WERI-Rb-1 (cell line): ENCODE measurements at regions not wholly inside any gene's neighbourhood (a gene's known extent, or its start where the extent isn't known, plus 50 kb on each side); places are given as distances from the start of the nearest gene placed in this dataset.

Experiments used
- DNase-seq: peaks from one replicate; pipeline ENCODE4 v3.0.0-alpha.2; 2020
- H3K27ac ChIP-seq: fragments of 250-450 bp; sonication (Bioruptor Pico); 2 replicates; pipeline ENCODE4 v1.5.1; 2020; ENCODE audit warnings: mild to moderate bottlenecking, moderate library complexity
- H3K27me3 ChIP-seq: fragments of 250-450 bp; sonication (Bioruptor Pico); 2 replicates; pipeline ENCODE4 v1.5.1; 2021; ENCODE audit warnings: mild to moderate bottlenecking, low read depth, moderate library complexity; ENCODE audit not compliant: insufficient read depth, severe bottlenecking
- H3K36me3 ChIP-seq: fragments of 250-450 bp; sonication (Bioruptor Pico); 2 replicates; pipeline ENCODE4 v1.5.1; 2020; ENCODE audit warnings: mild to moderate bottlenecking, moderate library complexity
- H3K4me3 ChIP-seq: 2 replicates; pipeline ENCODE4 v1.5.1; 2011; ENCODE audit warnings: low read depth, mild to moderate bottlenecking, control low read depth, low read length
- H3K9me3 ChIP-seq: fragments of 250-450 bp; sonication (Bioruptor Pico); 2 replicates; pipeline ENCODE4 v1.5.1; 2021; ENCODE audit warnings: mild to moderate bottlenecking, moderate library complexity; ENCODE audit not compliant: severe bottlenecking
- TF ChIP-seq, protein P1 (sequence below): IDR thresholded peaks from 2 replicates; pipeline ENCODE4 v1.5.1; 2011; ENCODE audit warnings: low read depth, mild to moderate bottlenecking, control low read depth, inconsistent platforms, low read length

DNA sequence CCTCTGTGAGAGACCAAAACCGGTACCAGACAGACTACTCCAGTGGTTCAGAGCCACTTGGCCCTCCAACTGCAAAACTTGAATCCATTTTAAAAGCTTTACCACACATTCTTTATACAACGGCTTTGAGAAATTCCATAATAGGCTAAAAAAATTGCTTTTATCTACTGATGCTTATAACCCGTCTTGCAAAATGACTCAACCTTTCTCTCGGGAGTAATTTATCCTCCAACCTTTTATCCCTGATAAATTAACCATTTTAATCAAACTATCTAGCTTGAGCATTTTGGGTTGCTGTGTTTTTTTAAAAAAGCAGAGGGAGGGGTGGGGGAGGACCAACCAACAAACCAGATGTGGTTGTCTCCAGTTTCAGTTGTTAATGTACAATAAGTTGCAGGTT lies 275.7 kb upstream of the LRTM1 start:
- TF ChIP-seq, protein P1, sequence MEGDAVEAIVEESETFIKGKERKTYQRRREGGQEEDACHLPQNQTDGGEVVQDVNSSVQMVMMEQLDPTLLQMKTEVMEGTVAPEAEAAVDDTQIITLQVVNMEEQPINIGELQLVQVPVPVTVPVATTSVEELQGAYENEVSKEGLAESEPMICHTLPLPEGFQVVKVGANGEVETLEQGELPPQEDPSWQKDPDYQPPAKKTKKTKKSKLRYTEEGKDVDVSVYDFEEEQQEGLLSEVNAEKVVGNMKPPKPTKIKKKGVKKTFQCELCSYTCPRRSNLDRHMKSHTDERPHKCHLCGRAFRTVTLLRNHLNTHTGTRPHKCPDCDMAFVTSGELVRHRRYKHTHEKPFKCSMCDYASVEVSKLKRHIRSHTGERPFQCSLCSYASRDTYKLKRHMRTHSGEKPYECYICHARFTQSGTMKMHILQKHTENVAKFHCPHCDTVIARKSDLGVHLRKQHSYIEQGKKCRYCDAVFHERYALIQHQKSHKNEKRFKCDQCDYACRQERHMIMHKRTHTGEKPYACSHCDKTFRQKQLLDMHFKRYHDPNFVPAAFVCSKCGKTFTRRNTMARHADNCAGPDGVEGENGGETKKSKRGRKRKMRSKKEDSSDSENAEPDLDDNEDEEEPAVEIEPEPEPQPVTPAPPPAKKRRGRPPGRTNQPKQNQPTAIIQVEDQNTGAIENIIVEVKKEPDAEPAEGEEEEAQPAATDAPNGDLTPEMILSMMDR, result no peak
- no peak overlapping the region for H3K4me3 ChIP-seq
- DNase-seq, result no peak
- H3K9me3 ChIP-seq, result no peaks in the 10 kb centered on the region
- H3K27me3 ChIP-seq, result no peaks in the 10 kb centered on the region
- H3K36me3 ChIP-seq, result no peaks in the 10 kb centered on the region
- H3K27ac ChIP-seq, result no peak overlapping the region

DNA sequence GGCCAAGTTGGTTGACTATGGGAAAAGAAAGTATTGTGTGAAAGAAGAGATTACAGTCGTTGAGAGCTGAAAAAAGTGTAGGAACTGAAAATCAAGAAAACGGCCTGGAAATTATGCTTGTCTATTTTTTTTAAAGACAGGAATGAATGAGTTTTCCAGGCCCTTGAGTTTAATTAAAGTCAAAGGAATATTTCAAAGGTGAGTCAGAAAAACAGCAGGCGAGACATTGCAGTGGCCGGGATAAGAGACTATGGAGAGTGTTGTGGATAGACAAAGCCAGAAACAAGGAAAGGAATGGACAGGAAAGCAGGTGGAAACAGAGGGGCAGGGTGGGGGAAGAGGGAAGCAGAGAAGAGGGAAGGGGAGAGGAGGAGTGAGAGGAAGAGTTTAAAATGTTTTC lies 275.1 kb upstream of the LRTM1 start:
- Histone ChIP-seq H3K27ac (no peak overlapping the region), H3K9me3 (no peaks in the 10 kb centered on the region), H3K27me3 (no peaks in the 10 kb centered on the region), H3K4me3 (no peak overlapping the region), H3K36me3 (no peaks in the 10 kb centered on the region)
- no peak for DNase-seq
- TF ChIP-seq, protein P1, result no peak

DNA sequence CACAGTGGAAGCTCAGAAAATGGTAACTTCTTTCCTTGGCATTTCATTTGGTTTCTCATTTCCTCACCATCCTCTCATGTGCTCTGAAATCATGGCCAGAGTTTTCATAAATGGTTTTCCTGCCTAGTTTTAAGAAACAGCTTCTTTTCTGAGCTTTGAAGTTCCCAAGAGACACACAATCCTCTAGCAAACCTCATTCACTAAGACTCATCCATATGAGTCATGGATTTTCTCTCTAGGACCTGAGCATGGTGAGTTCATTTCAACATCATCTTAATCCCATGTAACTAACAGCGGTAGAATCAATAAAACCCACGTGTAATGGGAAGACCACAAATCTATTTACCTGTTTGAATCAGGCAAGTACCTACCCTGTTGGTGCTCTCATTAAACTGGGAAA lies 274.5 kb upstream of the LRTM1 start:
- H3K27me3 ChIP-seq, result no peaks in the 10 kb centered on the region
- no peak overlapping the region for H3K4me3 ChIP-seq
- H3K27ac ChIP-seq, result no peak overlapping the region
- no peak for DNase-seq
- no peaks in the 10 kb centered on the region for H3K9me3 ChIP-seq
- H3K36me3 ChIP-seq, result no peaks in the 10 kb centered on the region
- TF ChIP-seq, protein P1, result no peak

DNA sequence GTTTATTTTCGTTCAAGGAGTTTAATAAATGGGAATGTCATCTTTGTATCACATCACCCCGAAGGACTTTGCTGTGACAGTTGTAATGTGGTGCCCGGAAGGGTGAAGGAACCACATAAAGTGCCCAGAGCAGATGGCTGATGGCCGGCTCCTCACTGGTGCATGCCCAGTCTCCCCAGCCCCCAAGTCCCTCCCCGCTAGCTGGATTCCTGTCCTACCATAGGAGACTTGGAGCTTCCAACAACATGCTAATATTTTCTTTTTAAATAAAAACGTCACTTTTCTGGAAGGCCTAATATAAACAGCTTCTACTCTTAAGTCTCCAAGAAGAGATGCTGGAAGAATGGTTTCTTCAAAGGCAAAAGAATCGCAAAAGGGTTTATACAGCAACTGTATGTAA lies 273.9 kb upstream of the LRTM1 start:
- no peak overlapping the region for H3K27ac ChIP-seq
- TF ChIP-seq, protein P1, result no peak
- H3K4me3 ChIP-seq, result no peak overlapping the region
- no peaks in the 10 kb centered on the region for H3K27me3 ChIP-seq
- no peak for DNase-seq
- no peaks in the 10 kb centered on the region for H3K36me3 ChIP-seq
- no peaks in the 10 kb centered on the region for H3K9me3 ChIP-seq

DNA sequence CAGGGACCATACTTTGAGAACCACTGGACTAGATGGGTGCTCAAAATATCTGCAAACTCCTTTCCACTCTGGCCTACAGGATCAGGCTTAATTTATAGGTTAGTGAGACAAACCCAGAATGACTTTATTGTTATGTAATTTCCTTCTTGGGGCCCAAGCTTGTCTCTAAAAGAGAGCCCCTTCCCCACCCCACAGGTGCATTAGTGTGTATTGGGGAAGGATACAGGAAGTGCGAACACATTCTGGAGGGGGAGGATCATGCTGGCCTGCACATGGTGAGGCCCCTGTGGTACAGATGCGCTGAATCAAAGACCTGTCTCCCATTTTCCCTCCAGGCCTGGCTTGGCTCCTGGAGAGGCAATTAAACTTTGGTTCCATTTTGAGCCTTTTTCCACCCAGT lies 273.0 kb upstream of the LRTM1 start:
- Histone ChIP-seq H3K36me3 (no peaks in the 10 kb centered on the region), H3K27me3 (no peaks in the 10 kb centered on the region), H3K9me3 (no peaks in the 10 kb centered on the region), H3K4me3 (no peak overlapping the region), H3K27ac (no peak overlapping the region)
- TF ChIP-seq, protein P1, result no peak
- DNase-seq, result no peak

DNA sequence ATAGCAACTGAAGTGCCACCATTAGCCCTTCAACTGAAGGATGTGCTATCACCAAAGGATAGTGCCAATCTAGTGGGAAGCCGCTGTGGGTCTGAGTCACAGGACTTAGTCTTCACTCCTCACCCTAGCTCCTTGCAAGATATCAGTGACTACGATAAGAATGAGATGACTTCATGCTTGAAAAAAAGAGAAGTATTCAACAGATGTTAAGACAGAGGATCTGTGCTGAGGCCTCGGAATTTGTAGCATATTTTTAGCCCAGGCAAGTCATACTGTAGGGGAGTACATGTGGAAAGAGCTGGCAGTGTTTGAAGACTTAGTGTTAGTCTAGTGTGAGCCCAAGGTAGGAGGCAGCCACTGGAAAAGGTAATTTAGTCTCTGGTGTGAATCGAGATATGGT lies 270.7 kb upstream of the LRTM1 start:
- Histone ChIP-seq H3K27me3 (no peaks in the 10 kb centered on the region), H3K9me3 (no peaks in the 10 kb centered on the region), H3K27ac (no peak overlapping the region), H3K36me3 (no peaks in the 10 kb centered on the region), H3K4me3 (no peak overlapping the region)
- no peak for DNase-seq
- TF ChIP-seq, protein P1, result no peak
